GM12878 (cell line): ENCODE measurements at regions not wholly inside any gene's neighbourhood (a gene's known extent, or its start where the extent isn't known, plus 50 kb on each side); places are given as distances from the start of the nearest gene placed in this dataset.

Source experiments
- ATAC-seq: fragments of 200-7000 bp; cut with Tn5 transposase; 3 replicates; pipeline ENCODE4 v1.9.1; 2020; ENCODE audit warnings: mild to moderate bottlenecking, moderate library complexity
- BruUV-seq: library from RNA; stranded (reverse); fragments of 400-500 nt; replicated peaks from 2 replicates; lab custom pipeline; 2021; lab: Mats Ljungman, UMichigan
- CTCF ChIA-PET: fragments of 300-600 bp; sonication (Branson Sonifier 250); formaldehyde crosslinking; extraction: SDS; loops from one replicate; lab custom pipeline; 2021; ENCODE audit warnings: inconsistent platforms; lab: Yijun Ruan, JAX
- POLR2A ChIA-PET: fragments of 350-600 bp; formaldehyde crosslinking; extraction: SDS; loops from one replicate; lab custom pipeline; 2021; ENCODE audit warnings: inconsistent platforms; lab: Charles Lee
- RAD21 ChIA-PET: fragments of 300-600 bp; sonication (Branson Sonifier 250); formaldehyde crosslinking; loops from one replicate; lab custom pipeline; 2023; ENCODE audit warnings: antibody characterized with exemption; ENCODE audit not compliant: unreplicated experiment; lab: Charles Lee
- SMC1A ChIA-PET: fragments of 300-600 bp; sonication (Branson Sonifier 250); formaldehyde crosslinking; loops from one replicate; lab custom pipeline; 2023; ENCODE audit not compliant: unreplicated experiment, uncharacterized antibody; lab: Charles Lee
- DNase-seq: peaks from one replicate; pipeline ENCODE4 v3.0.0-alpha.2; 2011; ENCODE audit warnings: low read depth, low spot score
- FAIRE-seq: peaks from 3 replicates; lab custom pipeline; 2011; peaks lifted over from hg19 to GRCh38; lab: Jason Lieb, UNC
- H2AFZ ChIP-seq: 2 replicates; pipeline ENCODE4 v1.6.0; 2011; ENCODE audit warnings: low read depth, low read length, control low read depth; ENCODE audit not compliant: control insufficient read depth
- H3K27ac ChIP-seq: 2 replicates; pipeline ENCODE4 v1.5.1; 2011; ENCODE audit warnings: control low read depth; ENCODE audit not compliant: control insufficient read depth, insufficient read depth
- H3K27me3 ChIP-seq, 2 experiments: replicated peaks in 1 of 2; 2 replicates each; pipeline versions ENCODE4 v1.6.0 to v1.6.1; 2011; ENCODE audit warnings: low read length in 1 of 2; ENCODE audit not compliant: control insufficient read depth in 2 of 2, insufficient read depth in 2 of 2
- H3K36me3 ChIP-seq, 2 experiments: 2 replicates each; pipeline ENCODE4 v1.5.1; 2011; ENCODE audit warnings: low read length in 1 of 2; ENCODE audit not compliant: control insufficient read depth in 2 of 2, insufficient read depth in 2 of 2
- H3K4me1 ChIP-seq: 2 replicates; pipeline ENCODE4 v1.6.1; 2011; ENCODE audit warnings: mild to moderate bottlenecking, low read length, moderate library complexity, mixed read lengths; ENCODE audit not compliant: control insufficient read depth, insufficient read depth
- H3K4me2 ChIP-seq: 2 replicates; pipeline ENCODE4 v1.6.0; 2011; ENCODE audit warnings: control low read depth; ENCODE audit not compliant: control insufficient read depth, insufficient read depth
- H3K4me3 ChIP-seq: fragments of 200-600 bp; sonication (generic); 2 replicates; pipeline ENCODE4 v1.5.1; 2016
- H3K79me2 ChIP-seq: 2 replicates; pipeline ENCODE4 v1.6.0; 2011; ENCODE audit warnings: low read length; ENCODE audit not compliant: control insufficient read depth, insufficient read depth
- H3K9ac ChIP-seq: 2 replicates; pipeline ENCODE4 v1.8.0; 2011; ENCODE audit warnings: low read length, control low read depth, mixed read lengths; ENCODE audit not compliant: control insufficient read depth, insufficient read depth
- H3K9me3 ChIP-seq: replicated peaks from 3 replicates; pipeline ENCODE4 v1.5.1; 2011; ENCODE audit warnings: mild to moderate bottlenecking, low read length; ENCODE audit not compliant: control insufficient read depth, insufficient read depth
- H4K20me1 ChIP-seq: 2 replicates; pipeline ENCODE4 v1.6.0; 2011; ENCODE audit not compliant: control insufficient read depth, insufficient read depth
- ATF7 ChIP-seq: fragments of 450-650 bp; IDR thresholded peaks from 2 replicates; pipeline ENCODE4 v1.6.1; 2016; ENCODE audit warnings: low read depth, mild to moderate bottlenecking
- BACH1 ChIP-seq: fragments of 450-650 bp; IDR thresholded peaks from 2 replicates; pipeline ENCODE4 v1.6.1; 2017; ENCODE audit warnings: mild to moderate bottlenecking, borderline replicate concordance
- DPF2 ChIP-seq: fragments of 450-650 bp; IDR thresholded peaks from 2 replicates; pipeline ENCODE4 v1.6.1; 2017; ENCODE audit warnings: mild to moderate bottlenecking
- JUNB ChIP-seq: IDR thresholded peaks from 2 replicates; pipeline ENCODE4 v1.6.1; 2016; ENCODE audit warnings: antibody characterized with exemption, mild to moderate bottlenecking
- LARP7 ChIP-seq: fragments of 450-650 bp; IDR thresholded peaks from 2 replicates; pipeline ENCODE4 v1.6.1; 2017; ENCODE audit warnings: mild to moderate bottlenecking
- MTA3 ChIP-seq: IDR thresholded peaks from 2 replicates; pipeline ENCODE4 v1.6.1; 2012; ENCODE audit warnings: low read length, inconsistent platforms, borderline replicate concordance
- NR2C1 ChIP-seq: fragments of 450-650 bp; IDR thresholded peaks from 2 replicates; pipeline ENCODE4 v1.6.1; 2017; ENCODE audit warnings: antibody characterized with exemption, mild to moderate bottlenecking, moderate library complexity
- RBBP5 ChIP-seq: fragments of 200-600 bp; sonication (generic); conservative IDR thresholded peaks from 2 replicates; pipeline ENCODE4 v1.6.1; 2016
- SREBF1 ChIP-seq: IDR thresholded peaks from 2 replicates; pipeline ENCODE4 v1.6.1; 2012; ENCODE audit warnings: mild to moderate bottlenecking, low read length
- STAT1 ChIP-seq: fragments of 450-650 bp; conservative IDR thresholded peaks from 2 replicates; pipeline ENCODE4 v1.6.1; 2014; ENCODE audit warnings: antibody characterized with exemption, mild to moderate bottlenecking
- TARDBP ChIP-seq: IDR thresholded peaks from 2 replicates; pipeline ENCODE4 v1.6.1; 2016; ENCODE audit warnings: borderline replicate concordance
- WGBS: methylation state at CpG from one replicate; pipeline ENCODE4 v1.1.6; 2016; ENCODE audit warnings: low lambda C conversion rate; ENCODE audit not compliant: insufficient replicate concordance, insufficient coverage; ENCODE audit errors: missing lambda C conversion rate; 5-methylcytosine and 5-hydroxymethylcytosine counted together
- in situ Hi-C: fragments of 300-500 bp; cut with MboI; formaldehyde crosslinking; loops from 9 replicates; pipeline ENCODE4 v1.14.3; 2018; ENCODE audit warnings: mixed read lengths
- intact Hi-C: fragments of 100-400 bp; cut with micrococcal nuclease; formaldehyde crosslinking; loops from one replicate; pipeline ENCODE4 v1.14.2; 2022; ENCODE audit not compliant: unreplicated experiment
- TF ChIP-seq, protein P1 (sequence below): fragments of 150-350 bp; IDR thresholded peaks from 2 replicates; pipeline ENCODE4 v1.6.1; 2014; ENCODE audit warnings: mild to moderate bottlenecking, low read depth, low read length
- TF ChIP-seq, protein P2 (sequence below): fragments of 450-650 bp; IDR thresholded peaks from 2 replicates; pipeline ENCODE4 v1.6.1; 2017; ENCODE audit warnings: low read depth, mild to moderate bottlenecking, moderate library complexity
- TF ChIP-seq, protein P3 (sequence below): IDR thresholded peaks from 2 replicates; pipeline ENCODE4 v1.6.1; 2011; ENCODE audit warnings: low read depth, mild to moderate bottlenecking, low read length, moderate library complexity, borderline replicate concordance; ENCODE audit errors: extremely low read depth
- TF ChIP-seq, protein P4 (sequence below): IDR thresholded peaks from 2 replicates; pipeline ENCODE4 v1.6.1; 2012; ENCODE audit warnings: low read depth, low read length, improper control_type of control experiment
- TF ChIP-seq, protein P5 (sequence below): IDR thresholded peaks from 2 replicates; pipeline ENCODE4 v1.6.1; 2011; ENCODE audit warnings: borderline replicate concordance, low read depth, mild to moderate bottlenecking, moderate library complexity, low read length; ENCODE audit not compliant: insufficient read depth, poor library complexity, severe bottlenecking

DNA sequence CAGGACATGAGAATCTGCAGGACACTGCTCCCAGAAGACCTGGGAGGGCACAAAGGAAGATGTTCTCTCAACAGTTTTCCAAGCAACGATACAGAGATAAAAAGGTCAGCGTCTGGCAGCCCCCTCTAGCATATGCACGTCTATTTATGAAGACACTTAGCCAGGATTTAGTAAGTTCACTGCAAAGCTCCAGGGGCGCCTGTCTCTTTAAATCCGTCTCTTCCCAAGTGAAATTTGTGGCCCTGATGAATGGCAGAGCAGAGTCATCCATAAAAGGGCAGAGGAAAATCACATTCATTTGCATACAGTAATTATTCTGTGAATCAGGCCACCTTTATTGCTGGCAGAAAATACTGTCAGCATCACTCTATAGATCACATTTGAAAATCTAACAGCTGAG, 390.9 kb upstream of the SMIM21 start (continued):
- TF ChIP-seq, protein P1, sequence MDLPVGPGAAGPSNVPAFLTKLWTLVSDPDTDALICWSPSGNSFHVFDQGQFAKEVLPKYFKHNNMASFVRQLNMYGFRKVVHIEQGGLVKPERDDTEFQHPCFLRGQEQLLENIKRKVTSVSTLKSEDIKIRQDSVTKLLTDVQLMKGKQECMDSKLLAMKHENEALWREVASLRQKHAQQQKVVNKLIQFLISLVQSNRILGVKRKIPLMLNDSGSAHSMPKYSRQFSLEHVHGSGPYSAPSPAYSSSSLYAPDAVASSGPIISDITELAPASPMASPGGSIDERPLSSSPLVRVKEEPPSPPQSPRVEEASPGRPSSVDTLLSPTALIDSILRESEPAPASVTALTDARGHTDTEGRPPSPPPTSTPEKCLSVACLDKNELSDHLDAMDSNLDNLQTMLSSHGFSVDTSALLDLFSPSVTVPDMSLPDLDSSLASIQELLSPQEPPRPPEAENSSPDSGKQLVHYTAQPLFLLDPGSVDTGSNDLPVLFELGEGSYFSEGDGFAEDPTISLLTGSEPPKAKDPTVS: no peak
- TF ChIP-seq NR2C1: no peak
- no peak for TF ChIP-seq JUNB
- TF ChIP-seq BACH1: no peak
- TF ChIP-seq STAT1: no peak
- no peak for TF ChIP-seq RBBP5
- no peak for TF ChIP-seq MTA3
- no peak for TF ChIP-seq ATF7
- no peak for TF ChIP-seq SREBF1
- TF ChIP-seq, protein P2, sequence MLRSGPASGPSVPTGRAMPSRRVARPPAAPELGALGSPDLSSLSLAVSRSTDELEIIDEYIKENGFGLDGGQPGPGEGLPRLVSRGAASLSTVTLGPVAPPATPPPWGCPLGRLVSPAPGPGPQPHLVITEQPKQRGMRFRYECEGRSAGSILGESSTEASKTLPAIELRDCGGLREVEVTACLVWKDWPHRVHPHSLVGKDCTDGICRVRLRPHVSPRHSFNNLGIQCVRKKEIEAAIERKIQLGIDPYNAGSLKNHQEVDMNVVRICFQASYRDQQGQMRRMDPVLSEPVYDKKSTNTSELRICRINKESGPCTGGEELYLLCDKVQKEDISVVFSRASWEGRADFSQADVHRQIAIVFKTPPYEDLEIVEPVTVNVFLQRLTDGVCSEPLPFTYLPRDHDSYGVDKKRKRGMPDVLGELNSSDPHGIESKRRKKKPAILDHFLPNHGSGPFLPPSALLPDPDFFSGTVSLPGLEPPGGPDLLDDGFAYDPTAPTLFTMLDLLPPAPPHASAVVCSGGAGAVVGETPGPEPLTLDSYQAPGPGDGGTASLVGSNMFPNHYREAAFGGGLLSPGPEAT: no peak
- TF ChIP-seq, protein P3, sequence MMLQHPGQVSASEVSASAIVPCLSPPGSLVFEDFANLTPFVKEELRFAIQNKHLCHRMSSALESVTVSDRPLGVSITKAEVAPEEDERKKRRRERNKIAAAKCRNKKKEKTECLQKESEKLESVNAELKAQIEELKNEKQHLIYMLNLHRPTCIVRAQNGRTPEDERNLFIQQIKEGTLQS: no peak

DNA sequence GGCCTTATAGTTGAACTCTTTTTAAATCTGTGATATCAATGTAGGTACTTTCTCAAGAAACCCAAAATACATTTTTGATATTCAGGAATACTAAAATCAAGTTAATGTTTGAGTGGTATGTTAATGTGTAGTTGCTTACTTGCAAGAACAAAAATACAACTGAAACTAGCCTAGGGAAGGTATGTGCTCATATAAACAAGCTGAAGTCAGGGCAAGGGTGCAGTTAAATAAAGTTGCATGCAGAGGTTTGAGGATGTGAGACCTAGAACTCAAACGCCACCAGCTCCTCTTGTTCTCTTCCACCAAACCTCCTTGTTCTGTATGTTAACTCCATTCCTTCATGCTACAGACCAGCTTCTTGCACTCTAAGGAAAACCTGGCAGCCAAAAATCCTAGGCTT, 388.3 kb upstream of the SMIM21 start:
- ChIA-PET RAD21 (no interaction called here), POLR2A (no interaction called here), SMC1A (no interaction called here)
- no peaks in the 10 kb centered on the region for H3K9me3 ChIP-seq
- in situ Hi-C loops (no loop called here), intact Hi-C loops (no loop called here)
- whole genome bisulfite sequencing: 0% methylated on average over 1 of the region's 1 CpG
- FAIRE-seq: no peak
- no peak overlapping the region for H3K9ac ChIP-seq
- TF ChIP-seq, protein P4, sequence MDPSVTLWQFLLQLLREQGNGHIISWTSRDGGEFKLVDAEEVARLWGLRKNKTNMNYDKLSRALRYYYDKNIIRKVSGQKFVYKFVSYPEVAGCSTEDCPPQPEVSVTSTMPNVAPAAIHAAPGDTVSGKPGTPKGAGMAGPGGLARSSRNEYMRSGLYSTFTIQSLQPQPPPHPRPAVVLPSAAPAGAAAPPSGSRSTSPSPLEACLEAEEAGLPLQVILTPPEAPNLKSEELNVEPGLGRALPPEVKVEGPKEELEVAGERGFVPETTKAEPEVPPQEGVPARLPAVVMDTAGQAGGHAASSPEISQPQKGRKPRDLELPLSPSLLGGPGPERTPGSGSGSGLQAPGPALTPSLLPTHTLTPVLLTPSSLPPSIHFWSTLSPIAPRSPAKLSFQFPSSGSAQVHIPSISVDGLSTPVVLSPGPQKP: no peak
- TF ChIP-seq, protein P5, sequence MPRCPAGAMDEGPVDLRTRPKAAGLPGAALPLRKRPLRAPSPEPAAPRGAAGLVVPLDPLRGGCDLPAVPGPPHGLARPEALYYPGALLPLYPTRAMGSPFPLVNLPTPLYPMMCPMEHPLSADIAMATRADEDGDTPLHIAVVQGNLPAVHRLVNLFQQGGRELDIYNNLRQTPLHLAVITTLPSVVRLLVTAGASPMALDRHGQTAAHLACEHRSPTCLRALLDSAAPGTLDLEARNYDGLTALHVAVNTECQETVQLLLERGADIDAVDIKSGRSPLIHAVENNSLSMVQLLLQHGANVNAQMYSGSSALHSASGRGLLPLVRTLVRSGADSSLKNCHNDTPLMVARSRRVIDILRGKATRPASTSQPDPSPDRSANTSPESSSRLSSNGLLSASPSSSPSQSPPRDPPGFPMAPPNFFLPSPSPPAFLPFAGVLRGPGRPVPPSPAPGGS: no peak
- TF ChIP-seq DPF2 (no peak), LARP7 (no peak), TARDBP (no peak)
- TF ChIP-seq, all 136 proteins: peak for 0
- Histone ChIP-seq H4K20me1 (no peaks in the 10 kb centered on the region), H3K4me1 (no peaks in the 10 kb centered on the region), H2AFZ (no peak overlapping the region), H3K4me3 (no peak overlapping the region), H3K27ac (no peak overlapping the region), H3K4me2 (no peak overlapping the region), H3K79me2 (no peaks in the 10 kb centered on the region), H3K36me3 (no peaks in the 10 kb centered on the region), H3K27me3 (no peaks in the 10 kb centered on the region)
- DNase-seq (no peak), ATAC-seq (no peak)
- CTCF ChIA-PET: no interaction called here
- BruUV-seq: no TSS peak
